Uterus (tissue), 2 donors: ENCODE measurements at regions not wholly inside any gene's neighbourhood (a gene's known extent, or its start where the extent isn't known, plus 50 kb on each side); places are given as distances from the start of the nearest gene placed in this dataset.

Source experiments
- CTCF ChIP-seq, 4 experiments: fragments of 200-600 bp in 2 of 4; fragments of 450-650 bp in 2 of 4; sonication (generic) in 2 of 4; IDR thresholded peaks; one replicate each; pipeline ENCODE4 v1.5.1; 2016 to 2019; ENCODE audit warnings: antibody characterized with exemption in 4 of 4, mild to moderate bottlenecking in 2 of 4, moderate library complexity in 1 of 4
- POLR2A ChIP-seq, 2 donors: fragments of 450-650 bp; IDR thresholded peaks; one replicate each; pipeline ENCODE4 v1.6.1; 2016; ENCODE audit warnings: antibody characterized with exemption in 2 of 2, mild to moderate bottlenecking in 1 of 2, moderate library complexity in 1 of 2

GRCh38 chr11:115682888-115683287 lies 178.7 kb upstream of the CADM1 start:
- TF ChIP-seq CTCF (IDR thresholded peaks at IDR 0.05) (no peak), POLR2A (IDR thresholded peaks at IDR 0.05) (no peak)
